IMR-90 (cell line): ENCODE measurements at regions not wholly inside any gene's neighbourhood (a gene's known extent, or its start where the extent isn't known, plus 50 kb on each side); places are given as distances from the start of the nearest gene placed in this dataset.
"Not testable (repeated sequence)": the region's sequence is repeated elsewhere in the genome, so short reads cannot be mapped to it uniquely, and the experiment has no call there.

Source experiments
- CTCF ChIP-seq: conservative IDR thresholded peaks from 2 replicates; pipeline ENCODE4 v1.5.1; 2012; ENCODE audit warnings: mild to moderate bottlenecking, low read depth, low read length, improper control_type of control experiment
- MAZ ChIP-seq: IDR thresholded peaks from 2 replicates; pipeline ENCODE4 v1.6.1; 2012; ENCODE audit warnings: low read depth, mild to moderate bottlenecking, low read length, improper control_type of control experiment, moderate library complexity, borderline replicate concordance
- MXI1 ChIP-seq: IDR thresholded peaks from 2 replicates; pipeline ENCODE4 v1.6.1; 2012; ENCODE audit warnings: low read depth, mild to moderate bottlenecking, low read length, moderate library complexity, borderline replicate concordance
- POLR2A ChIP-seq: IDR thresholded peaks from 2 replicates; pipeline ENCODE4 v1.6.1; 2012; ENCODE audit warnings: mild to moderate bottlenecking, low read depth, low read length

DNA sequence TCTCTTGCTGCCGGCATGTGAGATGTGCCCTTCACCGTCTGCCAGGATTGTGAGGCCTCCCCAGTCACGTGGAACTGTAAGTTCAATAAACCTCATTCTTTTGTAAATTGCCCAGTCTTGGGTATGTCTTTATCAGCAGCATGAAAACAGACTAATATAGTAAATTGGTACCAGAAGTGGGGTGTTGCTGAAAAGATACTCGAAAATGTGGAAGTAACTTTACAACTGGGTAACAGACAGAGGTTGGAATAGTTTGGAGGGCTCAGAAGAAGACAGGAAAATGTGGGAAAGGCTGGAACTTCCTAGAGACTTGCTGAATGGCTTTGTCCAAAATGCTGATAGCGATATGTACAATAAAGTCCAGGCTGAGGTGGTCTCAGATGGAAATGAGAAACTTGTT lies 129.1 kb downstream of the GJA1 start:
- TF ChIP-seq CTCF, POLR2A, MAZ, MXI1: not testable (repeated sequence)
